ENCODE measurements at regions not wholly inside any gene's neighbourhood (a gene's known extent, or its start where the extent isn't known, plus 50 kb on each side); places are given as distances from the start of the nearest gene placed in this dataset.

DNA sequence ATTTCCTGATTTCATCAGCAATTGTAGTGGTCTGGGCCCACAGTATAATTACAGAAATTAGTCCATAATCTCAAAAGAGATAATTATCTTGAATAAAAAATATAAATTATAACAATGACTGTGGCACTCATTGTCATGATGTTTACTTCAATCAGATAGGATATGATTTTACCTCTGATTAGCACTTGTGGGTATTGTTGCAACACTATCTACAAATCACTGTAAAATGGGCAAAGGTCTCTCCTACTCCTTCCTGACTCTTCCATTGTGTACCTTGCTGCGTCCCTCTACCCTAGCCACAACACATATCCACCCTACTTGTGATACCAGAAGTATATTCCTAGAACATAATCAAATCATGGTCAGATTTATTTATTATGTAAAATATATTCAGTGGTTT lies 200.9 kb upstream of the TRIB2 start:
- TF ChIP-seq, protein P1, sequence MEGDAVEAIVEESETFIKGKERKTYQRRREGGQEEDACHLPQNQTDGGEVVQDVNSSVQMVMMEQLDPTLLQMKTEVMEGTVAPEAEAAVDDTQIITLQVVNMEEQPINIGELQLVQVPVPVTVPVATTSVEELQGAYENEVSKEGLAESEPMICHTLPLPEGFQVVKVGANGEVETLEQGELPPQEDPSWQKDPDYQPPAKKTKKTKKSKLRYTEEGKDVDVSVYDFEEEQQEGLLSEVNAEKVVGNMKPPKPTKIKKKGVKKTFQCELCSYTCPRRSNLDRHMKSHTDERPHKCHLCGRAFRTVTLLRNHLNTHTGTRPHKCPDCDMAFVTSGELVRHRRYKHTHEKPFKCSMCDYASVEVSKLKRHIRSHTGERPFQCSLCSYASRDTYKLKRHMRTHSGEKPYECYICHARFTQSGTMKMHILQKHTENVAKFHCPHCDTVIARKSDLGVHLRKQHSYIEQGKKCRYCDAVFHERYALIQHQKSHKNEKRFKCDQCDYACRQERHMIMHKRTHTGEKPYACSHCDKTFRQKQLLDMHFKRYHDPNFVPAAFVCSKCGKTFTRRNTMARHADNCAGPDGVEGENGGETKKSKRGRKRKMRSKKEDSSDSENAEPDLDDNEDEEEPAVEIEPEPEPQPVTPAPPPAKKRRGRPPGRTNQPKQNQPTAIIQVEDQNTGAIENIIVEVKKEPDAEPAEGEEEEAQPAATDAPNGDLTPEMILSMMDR (IDR thresholded peaks at IDR 0.05): no peak
- Mint-ChIP-seq H3K36me3 (ENCODE audit: low read depth) (no peaks in the 10 kb centered on the region), H3K9me3 (no peaks in the 10 kb centered on the region), H3K27ac (no peak overlapping the region), H3K4me1 (ENCODE audit: low read depth) (peaks cover 10% of the 10 kb centered on the region), H3K4me3 (no peak overlapping the region), H3K27me3 (ENCODE audit: insufficient read depth) (peaks cover 1% of the 10 kb centered on the region; the same call in 1 of the 2 replicates)
- DNase-seq: no peak

- H3K27me3 Mint-ChIP-seq (ENCODE audit: insufficient read depth): no peaks in the 10 kb centered on the region
- no peaks in the 10 kb centered on the region for H3K36me3 Mint-ChIP-seq (ENCODE audit: low read depth)
- peak; percentile 22 for DNase-seq
- H3K4me1 Mint-ChIP-seq (ENCODE audit: low read depth): peaks cover 48% of the 10 kb centered on the region
- peak overlapping the region; percentile 90 for H3K27ac Mint-ChIP-seq
- H3K4me3 Mint-ChIP-seq: no peak overlapping the region; the same call in 1 of the 2 replicates
- no peaks in the 10 kb centered on the region for H3K9me3 Mint-ChIP-seq
- TF ChIP-seq, protein P1 (IDR thresholded peaks at IDR 0.05): no peak
Measured at GRCh38 chr2:12533337-12534005, 183.3 kb upstream of the TRIB2 start.

DNA sequence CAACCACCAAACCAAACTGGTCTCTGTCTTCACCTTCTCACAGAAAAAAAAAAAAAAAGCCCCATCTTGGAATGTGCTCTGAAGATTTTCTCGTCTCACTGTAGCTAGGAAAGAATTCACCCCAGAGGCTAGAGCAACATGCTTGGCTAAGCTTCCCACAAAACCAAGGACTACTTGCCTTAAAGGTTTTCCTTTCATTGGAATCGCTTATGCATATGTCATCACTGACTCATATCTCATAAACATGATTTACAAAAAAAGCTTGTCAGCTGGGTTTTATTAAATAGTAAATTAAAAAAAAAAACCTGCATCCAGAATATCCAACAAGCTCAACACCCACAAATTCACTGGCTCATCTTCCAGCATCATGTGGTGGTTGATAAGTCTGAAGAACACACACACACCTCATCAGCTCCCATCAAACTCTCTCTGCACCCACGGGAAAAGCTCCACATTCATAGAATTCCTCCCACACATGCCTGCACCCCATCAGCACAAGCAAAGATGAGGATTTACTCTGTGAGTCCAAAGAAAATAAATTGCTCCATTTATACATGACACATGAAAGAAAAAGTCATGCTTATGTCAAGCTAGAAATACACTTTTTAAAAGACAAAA lies 182.0 kb upstream of the TRIB2 start:
- peak overlapping the region; percentile 90 for H3K27ac Mint-ChIP-seq
- peaks cover 48% of the 10 kb centered on the region for H3K4me1 Mint-ChIP-seq (ENCODE audit: low read depth)
- no peaks in the 10 kb centered on the region for H3K27me3 Mint-ChIP-seq (ENCODE audit: insufficient read depth)
- peak overlapping the region; percentile 83 for H3K4me3 Mint-ChIP-seq
- no peaks in the 10 kb centered on the region for H3K36me3 Mint-ChIP-seq (ENCODE audit: low read depth)
- no peaks in the 10 kb centered on the region for H3K9me3 Mint-ChIP-seq
- TF ChIP-seq, protein P1 (IDR thresholded peaks at IDR 0.05): no peak
- DNase-seq: peak; percentile 98

- no peak for DNase-seq
- H3K4me3 Mint-ChIP-seq: no peak overlapping the region
- no peaks in the 10 kb centered on the region for H3K27me3 Mint-ChIP-seq (ENCODE audit: insufficient read depth)
- H3K4me1 Mint-ChIP-seq (ENCODE audit: low read depth): peaks cover 48% of the 10 kb centered on the region
- H3K27ac Mint-ChIP-seq: no peak overlapping the region
- H3K36me3 Mint-ChIP-seq (ENCODE audit: low read depth): no peaks in the 10 kb centered on the region
- H3K9me3 Mint-ChIP-seq: no peaks in the 10 kb centered on the region
- TF ChIP-seq, protein P1 (IDR thresholded peaks at IDR 0.05): no peak
Measured at GRCh38 chr2:12536976-12537375, 179.8 kb upstream of the TRIB2 start.

- no peak for DNase-seq
- TF ChIP-seq, protein P1 (IDR thresholded peaks at IDR 0.05): no peak
- Mint-ChIP-seq H3K4me1 (ENCODE audit: low read depth) (peaks cover 43% of the 10 kb centered on the region), H3K27me3 (ENCODE audit: insufficient read depth) (no peaks in the 10 kb centered on the region), H3K36me3 (ENCODE audit: low read depth) (no peaks in the 10 kb centered on the region), H3K9me3 (no peaks in the 10 kb centered on the region), H3K4me3 (no peak overlapping the region), H3K27ac (no peak overlapping the region)
Measured at GRCh38 chr2:12538138-12538694, 178.5 kb upstream of the TRIB2 start.

Measured in HFFc6 (cell line).